GM12878 (cell line): ENCODE measurements at regions not wholly inside any gene's neighbourhood (a gene's known extent, or its start where the extent isn't known, plus 50 kb on each side); places are given as distances from the start of the nearest gene placed in this dataset.

ENCODE experiments used
- ATAC-seq: fragments of 200-7000 bp; cut with Tn5 transposase; 3 replicates; pipeline ENCODE4 v1.9.1; 2020; ENCODE audit warnings: mild to moderate bottlenecking, moderate library complexity
- BruUV-seq: library from RNA; stranded (reverse); fragments of 400-500 nt; replicated peaks from 2 replicates; lab custom pipeline; 2021; lab: Mats Ljungman, UMichigan
- CTCF ChIA-PET: fragments of 300-600 bp; sonication (Branson Sonifier 250); formaldehyde crosslinking; extraction: SDS; loops from one replicate; lab custom pipeline; 2021; ENCODE audit warnings: inconsistent platforms; lab: Yijun Ruan, JAX
- POLR2A ChIA-PET: fragments of 350-600 bp; formaldehyde crosslinking; extraction: SDS; loops from one replicate; lab custom pipeline; 2021; ENCODE audit warnings: inconsistent platforms; lab: Charles Lee
- RAD21 ChIA-PET: fragments of 300-600 bp; sonication (Branson Sonifier 250); formaldehyde crosslinking; loops from one replicate; lab custom pipeline; 2023; ENCODE audit warnings: antibody characterized with exemption; ENCODE audit not compliant: unreplicated experiment; lab: Charles Lee
- SMC1A ChIA-PET: fragments of 300-600 bp; sonication (Branson Sonifier 250); formaldehyde crosslinking; loops from one replicate; lab custom pipeline; 2023; ENCODE audit not compliant: unreplicated experiment, uncharacterized antibody; lab: Charles Lee
- DNase-seq: peaks from one replicate; pipeline ENCODE4 v3.0.0-alpha.2; 2011; ENCODE audit warnings: low read depth, low spot score
- FAIRE-seq: peaks from 3 replicates; lab custom pipeline; 2011; peaks lifted over from hg19 to GRCh38; lab: Jason Lieb, UNC
- H2AFZ ChIP-seq: 2 replicates; pipeline ENCODE4 v1.6.0; 2011; ENCODE audit warnings: low read depth, low read length, control low read depth; ENCODE audit not compliant: control insufficient read depth
- H3K27ac ChIP-seq: 2 replicates; pipeline ENCODE4 v1.5.1; 2011; ENCODE audit warnings: control low read depth; ENCODE audit not compliant: control insufficient read depth, insufficient read depth
- H3K27me3 ChIP-seq, 2 experiments: replicated peaks in 1 of 2; 2 replicates each; pipeline versions ENCODE4 v1.6.0 to v1.6.1; 2011; ENCODE audit warnings: low read length in 1 of 2; ENCODE audit not compliant: control insufficient read depth in 2 of 2, insufficient read depth in 2 of 2
- H3K36me3 ChIP-seq, 2 experiments: 2 replicates each; pipeline ENCODE4 v1.5.1; 2011; ENCODE audit warnings: low read length in 1 of 2; ENCODE audit not compliant: control insufficient read depth in 2 of 2, insufficient read depth in 2 of 2
- H3K4me1 ChIP-seq: 2 replicates; pipeline ENCODE4 v1.6.1; 2011; ENCODE audit warnings: mild to moderate bottlenecking, low read length, moderate library complexity, mixed read lengths; ENCODE audit not compliant: control insufficient read depth, insufficient read depth
- H3K4me2 ChIP-seq: 2 replicates; pipeline ENCODE4 v1.6.0; 2011; ENCODE audit warnings: control low read depth; ENCODE audit not compliant: control insufficient read depth, insufficient read depth
- H3K4me3 ChIP-seq: fragments of 200-600 bp; sonication (generic); 2 replicates; pipeline ENCODE4 v1.5.1; 2016
- H3K79me2 ChIP-seq: 2 replicates; pipeline ENCODE4 v1.6.0; 2011; ENCODE audit warnings: low read length; ENCODE audit not compliant: control insufficient read depth, insufficient read depth
- H3K9ac ChIP-seq: 2 replicates; pipeline ENCODE4 v1.8.0; 2011; ENCODE audit warnings: low read length, control low read depth, mixed read lengths; ENCODE audit not compliant: control insufficient read depth, insufficient read depth
- H3K9me3 ChIP-seq: replicated peaks from 3 replicates; pipeline ENCODE4 v1.5.1; 2011; ENCODE audit warnings: mild to moderate bottlenecking, low read length; ENCODE audit not compliant: control insufficient read depth, insufficient read depth
- H4K20me1 ChIP-seq: 2 replicates; pipeline ENCODE4 v1.6.0; 2011; ENCODE audit not compliant: control insufficient read depth, insufficient read depth
- CREB1 ChIP-seq: IDR thresholded peaks from 2 replicates; pipeline ENCODE4 v1.6.1; 2012; ENCODE audit warnings: low read depth, mild to moderate bottlenecking, inconsistent platforms
- EED ChIP-seq: sonication (generic); IDR thresholded peaks from 2 replicates; pipeline ENCODE4 v1.6.1; 2016; ENCODE audit warnings: antibody characterized with exemption, low read depth
- NR2C1 ChIP-seq: fragments of 450-650 bp; IDR thresholded peaks from 2 replicates; pipeline ENCODE4 v1.6.1; 2017; ENCODE audit warnings: antibody characterized with exemption, mild to moderate bottlenecking, moderate library complexity
- POLR2A ChIP-seq: IDR thresholded peaks from 2 replicates; pipeline ENCODE4 v1.6.1; 2011; ENCODE audit warnings: low read depth, mild to moderate bottlenecking, low read length
- SREBF1 ChIP-seq: IDR thresholded peaks from 2 replicates; pipeline ENCODE4 v1.6.1; 2012; ENCODE audit warnings: mild to moderate bottlenecking, low read length
- ZNF622 ChIP-seq: fragments of 450-650 bp; IDR thresholded peaks from 2 replicates; pipeline ENCODE4 v1.6.1; 2017; ENCODE audit warnings: mild to moderate bottlenecking, inconsistent platforms
- WGBS: methylation state at CpG from one replicate; pipeline ENCODE4 v1.1.6; 2016; ENCODE audit warnings: low lambda C conversion rate; ENCODE audit not compliant: insufficient replicate concordance, insufficient coverage; ENCODE audit errors: missing lambda C conversion rate; 5-methylcytosine and 5-hydroxymethylcytosine counted together
- in situ Hi-C: fragments of 300-500 bp; cut with MboI; formaldehyde crosslinking; loops from 9 replicates; pipeline ENCODE4 v1.14.3; 2018; ENCODE audit warnings: mixed read lengths
- intact Hi-C: fragments of 100-400 bp; cut with micrococcal nuclease; formaldehyde crosslinking; loops from one replicate; pipeline ENCODE4 v1.14.2; 2022; ENCODE audit not compliant: unreplicated experiment
- TF ChIP-seq, protein P1 (sequence below): fragments of 150-350 bp; IDR thresholded peaks from 2 replicates; pipeline ENCODE4 v1.6.1; 2016; ENCODE audit warnings: low read depth, low read length

- H3K27ac ChIP-seq: no peak overlapping the region
- no peak for FAIRE-seq
- TF ChIP-seq, protein P1, sequence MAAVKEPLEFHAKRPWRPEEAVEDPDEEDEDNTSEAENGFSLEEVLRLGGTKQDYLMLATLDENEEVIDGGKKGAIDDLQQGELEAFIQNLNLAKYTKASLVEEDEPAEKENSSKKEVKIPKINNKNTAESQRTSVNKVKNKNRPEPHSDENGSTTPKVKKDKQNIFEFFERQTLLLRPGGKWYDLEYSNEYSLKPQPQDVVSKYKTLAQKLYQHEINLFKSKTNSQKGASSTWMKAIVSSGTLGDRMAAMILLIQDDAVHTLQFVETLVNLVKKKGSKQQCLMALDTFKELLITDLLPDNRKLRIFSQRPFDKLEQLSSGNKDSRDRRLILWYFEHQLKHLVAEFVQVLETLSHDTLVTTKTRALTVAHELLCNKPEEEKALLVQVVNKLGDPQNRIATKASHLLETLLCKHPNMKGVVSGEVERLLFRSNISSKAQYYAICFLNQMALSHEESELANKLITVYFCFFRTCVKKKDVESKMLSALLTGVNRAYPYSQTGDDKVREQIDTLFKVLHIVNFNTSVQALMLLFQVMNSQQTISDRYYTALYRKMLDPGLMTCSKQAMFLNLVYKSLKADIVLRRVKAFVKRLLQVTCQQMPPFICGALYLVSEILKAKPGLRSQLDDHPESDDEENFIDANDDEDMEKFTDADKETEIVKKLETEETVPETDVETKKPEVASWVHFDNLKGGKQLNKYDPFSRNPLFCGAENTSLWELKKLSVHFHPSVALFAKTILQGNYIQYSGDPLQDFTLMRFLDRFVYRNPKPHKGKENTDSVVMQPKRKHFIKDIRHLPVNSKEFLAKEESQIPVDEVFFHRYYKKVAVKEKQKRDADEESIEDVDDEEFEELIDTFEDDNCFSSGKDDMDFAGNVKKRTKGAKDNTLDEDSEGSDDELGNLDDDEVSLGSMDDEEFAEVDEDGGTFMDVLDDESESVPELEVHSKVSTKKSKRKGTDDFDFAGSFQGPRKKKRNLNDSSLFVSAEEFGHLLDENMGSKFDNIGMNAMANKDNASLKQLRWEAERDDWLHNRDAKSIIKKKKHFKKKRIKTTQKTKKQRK: no peak
- TF ChIP-seq EED (no peak), ZNF622 (no peak), POLR2A (no peak), NR2C1 (no peak), CREB1 (no peak), SREBF1 (no peak)
- TF ChIP-seq, all 136 proteins: peak for 0
- Histone ChIP-seq H3K36me3 (no peaks in the 10 kb centered on the region), H3K27me3 (no peaks in the 10 kb centered on the region), H3K79me2 (no peaks in the 10 kb centered on the region), H4K20me1 (no peaks in the 10 kb centered on the region), H3K4me1 (no peaks in the 10 kb centered on the region), H3K4me3 (no peak overlapping the region), H3K9ac (no peak overlapping the region), H3K9me3 (no peaks in the 10 kb centered on the region; the same call in 2 of the 3 replicates), H3K4me2 (no peak overlapping the region), H2AFZ (no peak overlapping the region)
- WGBS: 4% methylated on average over 2 of the region's 2 CpGs
- in situ Hi-C loops (no loop called here), intact Hi-C loops (no loop called here)
- RAD21 ChIA-PET: no interaction called here
- POLR2A ChIA-PET: no interaction called here
- ATAC-seq (no peak), DNase-seq (no peak)
- CTCF ChIA-PET: interaction anchor here (0.8 to 1.9 kb wide), 2 partner anchors 24 to 44 kb away, joined by 3 to 5 read pairs; no protein-coding TSS in a partner anchor
- BruUV-seq: no TSS peak
- SMC1A ChIA-PET: interaction anchor here (1.0 to 1.2 kb wide), 2 partner anchors 101 to 248 kb away, joined by 3 read pairs; no protein-coding TSS in a partner anchor
Measured at GRCh38 chr17:63382136-63382535, 64.0 kb downstream of the CYB561 start.
